ENCODE measurements at regions not wholly inside any gene's neighbourhood (a gene's known extent, or its start where the extent isn't known, plus 50 kb on each side); places are given as distances from the start of the nearest gene placed in this dataset.

DNA sequence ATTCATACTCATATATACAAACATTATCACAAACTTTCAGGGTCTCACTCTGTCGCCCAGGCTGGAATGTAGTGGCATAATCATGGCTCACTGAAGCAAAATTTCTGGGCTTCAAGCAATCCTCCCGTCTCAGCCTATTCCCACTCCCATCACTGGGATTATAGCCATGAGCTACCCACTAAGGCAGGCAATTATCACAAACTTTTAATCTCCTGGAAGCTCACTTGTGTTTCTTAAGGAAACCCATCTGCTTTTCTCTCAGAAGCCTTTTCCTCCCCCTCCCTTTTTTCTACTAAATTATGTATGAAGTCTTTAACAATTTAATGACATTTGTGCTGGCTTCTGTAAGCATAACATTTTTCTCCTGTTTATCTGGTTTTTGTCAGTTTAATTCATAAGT, 170.5 kb downstream of the AREG start:
- Mint-ChIP-seq H3K36me3 (peaks cover 2% of the 10 kb centered on the region), H3K27ac (no peak overlapping the region), H3K9me3 (peaks cover 22% of the 10 kb centered on the region), H3K4me3 (no peak overlapping the region), H3K27me3 (ENCODE audit: low read depth) (peaks cover 1% of the 10 kb centered on the region), H3K4me1 (peaks cover 1% of the 10 kb centered on the region)
- no peak for DNase-seq (ENCODE audit: low spot score in 2 of 2, unreplicated experiment in 2 of 2)
- no peak for TF ChIP-seq CTCF (IDR thresholded peaks at IDR 0.05; ENCODE audit: unreplicated experiment)

- Mint-ChIP-seq H3K4me1 (peaks cover 1% of the 10 kb centered on the region), H3K4me3 (no peak overlapping the region), H3K27me3 (ENCODE audit: low read depth) (peaks cover 3% of the 10 kb centered on the region), H3K27ac (no peak overlapping the region), H3K9me3 (peaks cover 22% of the 10 kb centered on the region), H3K36me3 (peaks cover 2% of the 10 kb centered on the region)
- no peak for TF ChIP-seq CTCF (IDR thresholded peaks at IDR 0.05; ENCODE audit: unreplicated experiment)
- DNase-seq (ENCODE audit: low spot score in 2 of 2, unreplicated experiment in 2 of 2) = no peak
Observed at GRCh38 chr4:74618166-74618565, 173.2 kb downstream of the AREG start.

- Mint-ChIP-seq H3K27me3 (ENCODE audit: low read depth) (peaks cover 4% of the 10 kb centered on the region), H3K27ac (no peak overlapping the region), H3K4me1 (peaks cover 1% of the 10 kb centered on the region), H3K9me3 (peaks cover 22% of the 10 kb centered on the region), H3K36me3 (peaks cover 2% of the 10 kb centered on the region), H3K4me3 (no peak overlapping the region)
- no peak for TF ChIP-seq CTCF (IDR thresholded peaks at IDR 0.05; ENCODE audit: unreplicated experiment)
- DNase-seq (ENCODE audit: low spot score in 2 of 2, unreplicated experiment in 2 of 2) = no peak
Observed at GRCh38 chr4:74618659-74619058, 173.7 kb downstream of the AREG start.

GRCh38 chr4:74619931-74620702, 174.2 kb downstream of the BTC start:
- no peak overlapping the region for H3K4me3 Mint-ChIP-seq
- peaks cover 9% of the 10 kb centered on the region for H3K27me3 Mint-ChIP-seq (ENCODE audit: low read depth)
- no peak for TF ChIP-seq CTCF (IDR thresholded peaks at IDR 0.05; ENCODE audit: unreplicated experiment)
- H3K4me1 Mint-ChIP-seq = peaks cover 1% of the 10 kb centered on the region
- no peak overlapping the region for H3K27ac Mint-ChIP-seq
- DNase-seq (ENCODE audit: low spot score in 2 of 2, unreplicated experiment in 2 of 2) = no peak
- H3K9me3 Mint-ChIP-seq = peaks cover 13% of the 10 kb centered on the region
- peaks cover 2% of the 10 kb centered on the region for H3K36me3 Mint-ChIP-seq

DNA sequence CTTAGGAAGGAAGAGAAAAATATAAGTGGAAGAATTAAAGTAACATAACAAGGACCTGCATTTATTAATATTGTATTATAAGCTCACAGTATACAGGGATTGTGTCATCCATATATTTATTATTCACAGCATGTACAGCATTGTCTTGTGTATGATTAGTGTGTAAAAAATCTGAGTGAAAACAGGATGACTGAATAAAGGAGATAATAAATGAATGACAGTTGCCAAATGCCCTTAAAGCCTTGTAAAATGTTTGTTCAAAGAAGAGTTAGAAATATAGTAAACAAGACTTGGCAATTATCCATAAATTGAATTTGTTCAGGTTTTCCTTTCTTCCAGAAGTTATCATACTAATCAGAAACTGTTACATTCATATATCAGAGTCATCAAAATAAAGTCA, 172.7 kb downstream of the BTC start:
- DNase-seq (ENCODE audit: low spot score in 2 of 2, unreplicated experiment in 2 of 2) = no peak
- no peak overlapping the region for H3K27ac Mint-ChIP-seq
- H3K4me1 Mint-ChIP-seq = peaks cover 1% of the 10 kb centered on the region
- peaks cover 2% of the 10 kb centered on the region for H3K36me3 Mint-ChIP-seq
- TF ChIP-seq CTCF (IDR thresholded peaks at IDR 0.05; ENCODE audit: unreplicated experiment) = no peak
- H3K4me3 Mint-ChIP-seq = no peak overlapping the region
- H3K9me3 Mint-ChIP-seq = peaks cover 4% of the 10 kb centered on the region
- peaks cover 20% of the 10 kb centered on the region for H3K27me3 Mint-ChIP-seq (ENCODE audit: low read depth)
